HG03066 (cell line): ENCODE measurements at regions not wholly inside any gene's neighbourhood (a gene's known extent, or its start where the extent isn't known, plus 50 kb on each side); places are given as distances from the start of the nearest gene placed in this dataset.

Experiments used
- ATAC-seq: cut with Tn5 transposase; IDR thresholded peaks from one replicate; pipeline ENCODE4 v1.9.1; 2021; ENCODE audit warnings: low read depth; ENCODE audit not compliant: unreplicated experiment

- ATAC-seq, result no peak
Measured at GRCh38 chr14:89013698-89014568, 189.5 kb downstream of the TTC8 start.

- ATAC-seq, result no peak
Measured at GRCh38 chr14:89014569-89014850, 190.1 kb downstream of the TTC8 start.

GRCh38 chr14:89015016-89015415, 190.6 kb downstream of the TTC8 start:
- no peak for ATAC-seq

- ATAC-seq, result no peak
Measured at GRCh38 chr14:89017417-89017816, 193.0 kb downstream of the TTC8 start.

- no peak for ATAC-seq
Measured at GRCh38 chr14:89022274-89022673, 197.8 kb downstream of the TTC8 start.

GRCh38 chr14:89024691-89025090, 200.2 kb downstream of the TTC8 start:
- no peak for ATAC-seq

GRCh38 chr14:89025561-89026236, 201.2 kb downstream of the TTC8 start:
- ATAC-seq, result no peak

- peak; percentile 71 for ATAC-seq
Measured at GRCh38 chr14:89027097-89027740, 202.8 kb downstream of the TTC8 start.

GRCh38 chr14:89028462-89029134, 204.1 kb downstream of the TTC8 start:
- no peak for ATAC-seq

- ATAC-seq, result no peak
Measured at GRCh38 chr14:89029961-89030694, 205.7 kb downstream of the TTC8 start.

GRCh38 chr14:89030921-89031320, 206.5 kb downstream of the TTC8 start:
- ATAC-seq, result no peak

GRCh38 chr14:89032086-89032649, 207.7 kb downstream of the TTC8 start:
- no peak for ATAC-seq

GRCh38 chr14:89033756-89034155, 209.3 kb downstream of the TTC8 start:
- no peak for ATAC-seq

- ATAC-seq, result no peak
Measured at GRCh38 chr14:89036371-89036770, 211.9 kb downstream of the TTC8 start.

- no peak for ATAC-seq
Measured at GRCh38 chr14:89037065-89037464, 212.6 kb downstream of the TTC8 start.

GRCh38 chr14:89040080-89040459, 215.6 kb downstream of the TTC8 start:
- ATAC-seq, result no peak

GRCh38 chr14:89040460-89041256, 216.2 kb downstream of the TTC8 start:
- peak; percentile 75 for ATAC-seq

- ATAC-seq, result no peak
Measured at GRCh38 chr14:89041257-89041582, 216.8 kb downstream of the TTC8 start.

- no peak for ATAC-seq
Measured at GRCh38 chr14:89042021-89042420, 217.6 kb downstream of the TTC8 start.

- no peak for ATAC-seq
Measured at GRCh38 chr14:89053303-89053702, 228.9 kb downstream of the TTC8 start.
